CD14-positive monocyte (primary cell): ENCODE measurements at regions not wholly inside any gene's neighbourhood (a gene's known extent, or its start where the extent isn't known, plus 50 kb on each side); places are given as distances from the start of the nearest gene placed in this dataset.

Experiments used
- DNase-seq, 3 donors: peaks; one replicate each; pipeline ENCODE4 v3.0.0-alpha.2; 2011 to 2022
- H2AFZ ChIP-seq: 2 replicates; pipeline ENCODE4 v1.6.0; 2012; ENCODE audit warnings: mild to moderate bottlenecking, low read depth, low read length, inconsistent platforms; ENCODE audit not compliant: insufficient read depth, poor library complexity, severe bottlenecking
- H3K27ac ChIP-seq, 2 donors: 1 replicate in 1 of 2; 2 replicates in 1 of 2; pipeline ENCODE4 v1.5.1; 2012 to 2013; ENCODE audit warnings: low read length in 2 of 2, control low read depth in 1 of 2, inconsistent platforms in 1 of 2, low read depth in 1 of 2, mild to moderate bottlenecking in 1 of 2
- H3K27me3 ChIP-seq, 2 donors: one replicate each; pipeline versions ENCODE4 v1.6.0 to v1.6.1; 2011 to 2013; ENCODE audit warnings: low read length in 2 of 2; ENCODE audit not compliant: control insufficient read depth in 2 of 2, insufficient read depth in 2 of 2
- H3K36me3 ChIP-seq, 2 donors: replicated peaks in 1 of 2; 1 replicate in 1 of 2; 2 replicates in 1 of 2; pipeline versions ENCODE4 v1.5.1 to v1.6.1; 2012 to 2013; ENCODE audit warnings: low read length in 2 of 2, control low read depth in 1 of 2, inconsistent platforms in 1 of 2, mild to moderate bottlenecking in 1 of 2; ENCODE audit not compliant: insufficient read depth in 2 of 2, control insufficient read depth in 1 of 2
- H3K4me1 ChIP-seq, 2 donors: 1 replicate in 1 of 2; 2 replicates in 1 of 2; pipeline versions ENCODE4 v1.5.1 to v1.6.1; 2012 to 2013; ENCODE audit warnings: low read length in 2 of 2, control low read depth in 1 of 2, inconsistent platforms in 1 of 2, mild to moderate bottlenecking in 1 of 2, moderate library complexity in 1 of 2; ENCODE audit not compliant: insufficient read depth in 2 of 2, control insufficient read depth in 1 of 2
- H3K4me2 ChIP-seq: replicated peaks from 2 replicates; pipeline ENCODE3; 2012; ENCODE audit warnings: low read length, moderate library complexity, mild to moderate bottlenecking; ENCODE audit not compliant: poor library complexity, severe bottlenecking; ENCODE audit errors: extremely low read depth
- H3K4me3 ChIP-seq, 3 experiments: fragments of 200-600 bp in 1 of 3; sonication (generic) in 1 of 3; replicated peaks in 1 of 3; 1 replicate in 2 of 3; 2 replicates in 1 of 3; pipeline ENCODE4 v1.5.1; 2011 to 2013; ENCODE audit warnings: low read length in 3 of 3, mild to moderate bottlenecking in 3 of 3, control low read depth in 2 of 3, low read depth in 2 of 3, inconsistent platforms in 1 of 3, moderate library complexity in 1 of 3
- H3K79me2 ChIP-seq: 2 replicates; pipeline ENCODE4 v1.6.0; 2012; ENCODE audit warnings: mild to moderate bottlenecking, control low read depth, inconsistent platforms, low read length, moderate library complexity; ENCODE audit not compliant: insufficient read depth
- H3K9ac ChIP-seq: 2 replicates; pipeline ENCODE4 v1.6.0; 2017; ENCODE audit warnings: low read length, mild to moderate bottlenecking; ENCODE audit not compliant: insufficient read depth, poor library complexity, severe bottlenecking
- H3K9me3 ChIP-seq, 2 donors: replicated peaks in 1 of 2; 1 replicate in 1 of 2; 2 replicates in 1 of 2; pipeline versions ENCODE4 v1.5.1 to v1.6.1; 2012 to 2013; ENCODE audit warnings: low read length in 2 of 2, control low read depth in 1 of 2; ENCODE audit not compliant: control insufficient read depth in 1 of 2, insufficient read depth in 1 of 2
- H4K20me1 ChIP-seq: 2 replicates; pipeline ENCODE4 v1.6.0; 2012; ENCODE audit warnings: mild to moderate bottlenecking, low read length, control low read depth, moderate library complexity; ENCODE audit not compliant: insufficient read depth
- H3K27ac Mint-ChIP-seq, 7 donors: one replicate each; pipeline ENCODE4 v1.8.0; 2020; ENCODE audit warnings: mild to moderate bottlenecking in 7 of 7, mixed read lengths in 7 of 7, moderate library complexity in 6 of 7, inconsistent platforms in 2 of 7
- H3K27me3 Mint-ChIP-seq, 3 donors: one replicate each; pipeline ENCODE4 v1.8.0; 2021 to 2022; ENCODE audit warnings: low read depth in 3 of 3, mild to moderate bottlenecking in 3 of 3, mixed read lengths in 3 of 3, moderate library complexity in 3 of 3, inconsistent platforms in 1 of 3
- H3K36me3 Mint-ChIP-seq, 2 donors: one replicate each; pipeline ENCODE4 v1.8.0; 2020; ENCODE audit warnings: mixed read lengths in 2 of 2, inconsistent platforms in 1 of 2, mild to moderate bottlenecking in 1 of 2
- H3K4me1 Mint-ChIP-seq: one replicate; pipeline ENCODE4 v1.8.0; 2020; ENCODE audit warnings: mild to moderate bottlenecking, mixed read lengths
- H3K4me3 Mint-ChIP-seq, 2 donors: one replicate each; pipeline ENCODE4 v1.8.0; 2020; ENCODE audit warnings: mild to moderate bottlenecking in 2 of 2, mixed read lengths in 2 of 2, moderate library complexity in 1 of 2
- H3K9me3 Mint-ChIP-seq, 7 donors: one replicate each; pipeline ENCODE4 v1.8.0; 2020 to 2022; ENCODE audit warnings: mixed read lengths in 7 of 7, mild to moderate bottlenecking in 6 of 7, moderate library complexity in 6 of 7, inconsistent platforms in 2 of 7
- WGBS: methylation state at CpG from one replicate; pipeline ENCODE4 v1.1.5; 2013; ENCODE audit warnings: missing lambda C conversion rate; ENCODE audit not compliant: insufficient coverage; 5-methylcytosine and 5-hydroxymethylcytosine counted together
- intact Hi-C, 2 donors: fragments of 100-400 bp; cut with micrococcal nuclease; formaldehyde crosslinking; loops; one replicate each; pipeline versions ENCODE4 v1.15.0 to v1.15.1; 2023
- TF ChIP-seq, protein P1 (sequence below): fragments of 200-600 bp; IDR thresholded peaks from one replicate; pipeline ENCODE4 v1.8.0; 2022; ENCODE audit warnings: antibody characterized with exemption, mild to moderate bottlenecking

DNA sequence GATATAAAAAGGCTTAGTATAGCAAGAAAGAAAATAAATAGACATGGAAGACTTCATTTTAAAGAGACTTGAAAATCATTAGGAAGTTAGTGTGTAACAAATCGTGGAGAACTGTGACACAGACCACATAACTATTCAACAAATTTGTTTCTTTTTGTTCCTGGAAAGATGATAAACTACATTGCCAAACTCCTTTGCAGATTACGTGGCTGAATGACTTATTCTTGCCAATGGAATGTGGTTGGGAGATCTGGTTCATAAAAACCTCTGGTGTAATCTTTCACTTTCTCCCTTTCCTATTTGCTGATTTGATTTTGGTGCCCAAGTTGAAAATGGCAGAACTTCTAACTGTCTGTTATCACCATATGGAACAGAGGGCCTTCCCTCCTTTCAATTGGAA is 328.9 kb upstream of the MEF2C start:
- H3K27ac ChIP-seq: no peak overlapping the region
- no peaks in the 10 kb centered on the region for H3K4me1 Mint-ChIP-seq
- peak overlapping the region; percentile 43 for H2AFZ ChIP-seq
- no peak overlapping the region for H3K27ac Mint-ChIP-seq
- no CpG with 5 or more reads among the region's 2 CpGs for WGBS
- H3K36me3 ChIP-seq: no peaks in the 10 kb centered on the region
- TF ChIP-seq, protein P1, sequence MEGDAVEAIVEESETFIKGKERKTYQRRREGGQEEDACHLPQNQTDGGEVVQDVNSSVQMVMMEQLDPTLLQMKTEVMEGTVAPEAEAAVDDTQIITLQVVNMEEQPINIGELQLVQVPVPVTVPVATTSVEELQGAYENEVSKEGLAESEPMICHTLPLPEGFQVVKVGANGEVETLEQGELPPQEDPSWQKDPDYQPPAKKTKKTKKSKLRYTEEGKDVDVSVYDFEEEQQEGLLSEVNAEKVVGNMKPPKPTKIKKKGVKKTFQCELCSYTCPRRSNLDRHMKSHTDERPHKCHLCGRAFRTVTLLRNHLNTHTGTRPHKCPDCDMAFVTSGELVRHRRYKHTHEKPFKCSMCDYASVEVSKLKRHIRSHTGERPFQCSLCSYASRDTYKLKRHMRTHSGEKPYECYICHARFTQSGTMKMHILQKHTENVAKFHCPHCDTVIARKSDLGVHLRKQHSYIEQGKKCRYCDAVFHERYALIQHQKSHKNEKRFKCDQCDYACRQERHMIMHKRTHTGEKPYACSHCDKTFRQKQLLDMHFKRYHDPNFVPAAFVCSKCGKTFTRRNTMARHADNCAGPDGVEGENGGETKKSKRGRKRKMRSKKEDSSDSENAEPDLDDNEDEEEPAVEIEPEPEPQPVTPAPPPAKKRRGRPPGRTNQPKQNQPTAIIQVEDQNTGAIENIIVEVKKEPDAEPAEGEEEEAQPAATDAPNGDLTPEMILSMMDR: no peak
- peaks cover 2 to 6% (median 4%) of the 10 kb centered on the region in 7 donors for H3K9me3 Mint-ChIP-seq
- H4K20me1 ChIP-seq: no peaks in the 10 kb centered on the region
- no peaks in the 10 kb centered on the region for H3K27me3 ChIP-seq
- intact Hi-C loops: no loop called here
- no peak overlapping the region for H3K4me2 ChIP-seq
- no peaks in the 10 kb centered on the region for H3K27me3 Mint-ChIP-seq
- no peaks in the 10 kb centered on the region for H3K4me1 ChIP-seq
- H3K79me2 ChIP-seq: no peaks in the 10 kb centered on the region
- H3K36me3 Mint-ChIP-seq: no peaks in the 10 kb centered on the region
- no peak overlapping the region for H3K9ac ChIP-seq
- no peak overlapping the region for H3K4me3 Mint-ChIP-seq
- DNase-seq: no peak
- no peaks in the 10 kb centered on the region for H3K9me3 ChIP-seq
- H3K4me3 ChIP-seq: no peak overlapping the region

DNA sequence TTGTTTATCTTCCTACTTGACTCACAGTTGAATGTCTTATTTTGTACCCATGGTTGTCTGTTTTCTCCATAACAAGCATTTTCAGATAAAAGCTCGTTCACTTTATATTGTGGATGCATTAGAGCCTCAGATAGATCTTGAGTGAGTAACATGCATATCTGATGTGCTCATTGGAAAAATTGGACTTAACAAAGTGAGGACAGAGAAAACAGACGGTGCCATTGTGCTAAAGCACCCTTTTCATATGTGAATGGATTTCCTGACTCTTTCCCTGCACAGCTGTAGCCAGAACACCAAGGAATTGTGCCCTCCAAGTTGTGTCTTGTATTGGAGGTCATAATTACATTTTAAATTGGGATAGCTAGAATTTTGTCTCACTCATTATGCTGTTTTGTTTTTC is 325.8 kb upstream of the MEF2C start:
- Mint-ChIP-seq H3K4me3 (no peak overlapping the region), H3K9me3 (peaks cover 2 to 6% (median 3%) of the 10 kb centered on the region in 7 donors), H3K4me1 (no peaks in the 10 kb centered on the region), H3K27me3 (no peaks in the 10 kb centered on the region), H3K36me3 (no peaks in the 10 kb centered on the region), H3K27ac (no peak overlapping the region)
- H2AFZ ChIP-seq: no peak overlapping the region
- WGBS: no CpG with 5 or more reads among the region's 2 CpGs
- H3K4me3 ChIP-seq: no peak overlapping the region
- no peaks in the 10 kb centered on the region for H4K20me1 ChIP-seq
- intact Hi-C loops: no loop called here
- no peaks in the 10 kb centered on the region for H3K79me2 ChIP-seq
- H3K4me1 ChIP-seq: no peaks in the 10 kb centered on the region
- no peaks in the 10 kb centered on the region for H3K27me3 ChIP-seq
- no peak overlapping the region for H3K9ac ChIP-seq
- no peak for DNase-seq
- H3K36me3 ChIP-seq: no peaks in the 10 kb centered on the region
- no peak overlapping the region for H3K4me2 ChIP-seq
- H3K27ac ChIP-seq: no peak overlapping the region
- TF ChIP-seq, protein P1: no peak
- H3K9me3 ChIP-seq: no peaks in the 10 kb centered on the region
